ENCODE measurements at regions not wholly inside any gene's neighbourhood (a gene's known extent, or its start where the extent isn't known, plus 50 kb on each side); places are given as distances from the start of the nearest gene placed in this dataset.

DNA sequence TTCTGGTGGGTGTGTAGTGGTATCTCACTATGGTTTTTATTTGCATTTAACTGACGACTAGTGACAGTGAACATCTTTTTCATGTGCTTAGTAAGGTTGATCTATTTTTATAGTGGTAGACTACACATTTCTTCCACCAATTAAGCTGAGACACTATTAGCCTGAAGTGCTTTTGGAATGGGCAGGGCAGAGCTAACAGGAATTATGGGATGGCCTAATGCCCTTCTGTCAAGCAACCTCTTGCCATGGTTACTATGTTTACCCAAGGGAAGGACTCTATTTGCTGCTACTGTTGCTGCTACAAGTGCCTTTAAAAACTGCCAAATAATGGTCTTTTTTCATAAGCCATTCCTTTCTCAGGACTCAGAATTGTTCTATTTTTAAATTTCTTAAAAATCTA is 676.7 kb upstream of the ACTRT1 start:
- no peaks in the 10 kb centered on the region for H3K9me3 ChIP-seq
- H3K27ac ChIP-seq, result no peak overlapping the region
- H3K36me3 ChIP-seq, result no peaks in the 10 kb centered on the region
- DNase-seq, result no peak
- TF ChIP-seq POLR2A (IDR thresholded peaks at IDR 0.05), result no peak
- TF ChIP-seq, protein P1, sequence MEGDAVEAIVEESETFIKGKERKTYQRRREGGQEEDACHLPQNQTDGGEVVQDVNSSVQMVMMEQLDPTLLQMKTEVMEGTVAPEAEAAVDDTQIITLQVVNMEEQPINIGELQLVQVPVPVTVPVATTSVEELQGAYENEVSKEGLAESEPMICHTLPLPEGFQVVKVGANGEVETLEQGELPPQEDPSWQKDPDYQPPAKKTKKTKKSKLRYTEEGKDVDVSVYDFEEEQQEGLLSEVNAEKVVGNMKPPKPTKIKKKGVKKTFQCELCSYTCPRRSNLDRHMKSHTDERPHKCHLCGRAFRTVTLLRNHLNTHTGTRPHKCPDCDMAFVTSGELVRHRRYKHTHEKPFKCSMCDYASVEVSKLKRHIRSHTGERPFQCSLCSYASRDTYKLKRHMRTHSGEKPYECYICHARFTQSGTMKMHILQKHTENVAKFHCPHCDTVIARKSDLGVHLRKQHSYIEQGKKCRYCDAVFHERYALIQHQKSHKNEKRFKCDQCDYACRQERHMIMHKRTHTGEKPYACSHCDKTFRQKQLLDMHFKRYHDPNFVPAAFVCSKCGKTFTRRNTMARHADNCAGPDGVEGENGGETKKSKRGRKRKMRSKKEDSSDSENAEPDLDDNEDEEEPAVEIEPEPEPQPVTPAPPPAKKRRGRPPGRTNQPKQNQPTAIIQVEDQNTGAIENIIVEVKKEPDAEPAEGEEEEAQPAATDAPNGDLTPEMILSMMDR (IDR thresholded peaks at IDR 0.05), result no peak
- no peak overlapping the region for H3K4me3 ChIP-seq
- no peaks in the 10 kb centered on the region for H3K27me3 ChIP-seq
- H3K4me1 ChIP-seq, result no peaks in the 10 kb centered on the region

GRCh38 chrX:128717635-128718578 is 665.7 kb upstream of the ACTRT1 start:
- TF ChIP-seq, protein P1 (IDR thresholded peaks at IDR 0.05), result no peak
- no peak for TF ChIP-seq POLR2A (IDR thresholded peaks at IDR 0.05)
- no peaks in the 10 kb centered on the region for H3K9me3 ChIP-seq
- H3K4me1 ChIP-seq, result no peaks in the 10 kb centered on the region
- H3K36me3 ChIP-seq, result no peaks in the 10 kb centered on the region
- no peak for DNase-seq
- no peak overlapping the region for H3K4me3 ChIP-seq
- H3K27me3 ChIP-seq, result no peaks in the 10 kb centered on the region
- H3K27ac ChIP-seq, result no peak overlapping the region

GRCh38 chrX:128714425-128714824 is 662.2 kb upstream of the ACTRT1 start:
- H3K4me3 ChIP-seq, result no peak overlapping the region
- H3K27ac ChIP-seq, result no peak overlapping the region
- no peaks in the 10 kb centered on the region for H3K36me3 ChIP-seq
- TF ChIP-seq, protein P1 (IDR thresholded peaks at IDR 0.05), result no peak
- no peak for TF ChIP-seq POLR2A (IDR thresholded peaks at IDR 0.05)
- no peaks in the 10 kb centered on the region for H3K9me3 ChIP-seq
- no peaks in the 10 kb centered on the region for H3K4me1 ChIP-seq
- no peak for DNase-seq
- H3K27me3 ChIP-seq, result no peaks in the 10 kb centered on the region

DNA sequence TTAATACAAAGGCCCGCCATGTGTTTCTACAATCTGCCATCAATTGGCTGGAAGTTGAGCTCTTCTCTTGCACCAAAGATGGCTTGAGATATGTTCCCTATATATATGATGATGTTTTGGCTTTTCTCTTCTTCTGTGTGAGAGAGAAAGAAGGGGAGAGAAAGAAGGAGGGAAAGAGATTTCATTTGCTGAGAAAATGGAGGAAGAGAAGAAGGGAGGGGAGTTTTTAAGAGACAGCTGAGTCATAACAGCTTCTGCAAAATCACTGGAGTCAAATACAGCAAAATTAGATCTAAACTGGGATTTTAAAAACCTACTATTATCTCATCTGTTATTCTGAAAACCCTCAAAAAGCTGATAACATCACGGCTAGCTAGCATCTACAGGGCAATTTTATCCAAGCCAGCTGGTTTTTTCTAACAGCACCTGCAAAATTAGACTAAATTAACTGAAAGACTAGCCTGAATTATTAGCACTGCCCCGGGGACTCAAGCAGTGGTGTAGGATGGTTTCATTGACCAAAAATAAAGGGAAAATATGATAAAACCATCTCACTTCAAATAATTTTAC is 647.6 kb upstream of the ACTRT1 start:
- Histone ChIP-seq H3K36me3 (no peaks in the 10 kb centered on the region), H3K4me3 (no peak overlapping the region), H3K27me3 (no peaks in the 10 kb centered on the region), H3K27ac (no peak overlapping the region), H3K9me3 (no peaks in the 10 kb centered on the region), H3K4me1 (no peaks in the 10 kb centered on the region)
- TF ChIP-seq, protein P1 (IDR thresholded peaks at IDR 0.05), result no peak
- no peak for TF ChIP-seq POLR2A (IDR thresholded peaks at IDR 0.05)
- no peak for DNase-seq

DNA sequence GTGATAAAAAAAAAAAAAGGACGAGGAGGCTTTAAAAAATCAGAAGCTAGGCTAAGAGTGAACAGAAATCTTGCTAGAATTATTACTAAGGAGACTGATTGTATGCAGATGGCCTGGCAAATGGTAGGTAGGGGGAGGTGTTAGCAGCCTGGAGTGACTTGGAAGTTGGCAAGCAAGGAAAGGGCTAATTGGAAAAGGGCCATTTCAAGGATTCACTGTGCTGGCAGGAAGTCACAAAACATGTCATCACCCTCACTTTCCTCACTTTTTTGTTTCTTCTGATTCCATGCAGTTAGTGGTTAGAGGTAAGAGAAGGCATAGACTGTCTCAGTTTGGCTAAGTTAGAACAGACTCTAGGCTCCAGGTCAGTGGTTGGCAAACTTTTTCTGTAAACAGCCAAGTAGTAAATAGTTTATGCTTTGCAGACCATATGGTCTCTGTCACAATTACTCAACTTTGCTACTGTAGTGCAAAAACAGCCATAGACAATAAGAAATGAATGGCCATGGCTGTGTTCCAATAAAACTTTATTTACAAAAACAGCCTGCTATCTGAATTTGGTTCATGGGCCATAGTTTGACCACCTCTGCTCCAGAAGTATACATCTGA is 646.5 kb upstream of the ACTRT1 start:
- Histone ChIP-seq H3K4me3 (no peak overlapping the region), H3K27ac (no peak overlapping the region), H3K27me3 (no peaks in the 10 kb centered on the region), H3K36me3 (no peaks in the 10 kb centered on the region), H3K9me3 (no peaks in the 10 kb centered on the region), H3K4me1 (no peaks in the 10 kb centered on the region)
- no peak for DNase-seq
- no peak for TF ChIP-seq POLR2A (IDR thresholded peaks at IDR 0.05)
- TF ChIP-seq, protein P1 (IDR thresholded peaks at IDR 0.05), result no peak

Data from Peyer's patch (tissue), 4 donors.